ENCODE measurements at regions not wholly inside any gene's neighbourhood (a gene's known extent, or its start where the extent isn't known, plus 50 kb on each side); places are given as distances from the start of the nearest gene placed in this dataset.

- no peaks in the 10 kb centered on the region for H3K36me3 Mint-ChIP-seq (ENCODE audit: insufficient read depth, unreplicated experiment)
- TF ChIP-seq CTCF (IDR thresholded peaks at IDR 0.05; ENCODE audit: unreplicated experiment) = no peak
- H3K4me1 Mint-ChIP-seq (ENCODE audit: low read depth, unreplicated experiment) = no peaks in the 10 kb centered on the region
- H3K27me3 Mint-ChIP-seq (ENCODE audit: unreplicated experiment) = no peaks in the 10 kb centered on the region
- H3K4me3 Mint-ChIP-seq (ENCODE audit: low read depth, unreplicated experiment) = no peak overlapping the region
- CTCF ChIA-PET = interaction anchor here (0.6 kb wide), 1 partner anchor 417 kb away, joined by 3 read pairs; no protein-coding TSS in a partner anchor
- BruUV-seq (replicated peaks) = no TSS peak
- no peak for DNase-seq
- no peaks in the 10 kb centered on the region for H3K9me3 Mint-ChIP-seq (ENCODE audit: low read depth, unreplicated experiment)
- H3K27ac Mint-ChIP-seq (ENCODE audit: unreplicated experiment) = no peak overlapping the region
- intact Hi-C loops (cut with micrococcal nuclease; ENCODE audit: unreplicated experiment) = no loop called here
These were observed 101.8 kb downstream of the CAND1 start for GRCh38 chr12:67370979-67371378.

GRCh38 chr12:67377021-67377420 is 107.9 kb downstream of the CAND1 start:
- no TSS peak for BruUV-seq (replicated peaks)
- intact Hi-C loops (cut with micrococcal nuclease; ENCODE audit: unreplicated experiment) = no loop called here
- Mint-ChIP-seq H3K4me3 (ENCODE audit: low read depth, unreplicated experiment) (no peak overlapping the region), H3K9me3 (ENCODE audit: low read depth, unreplicated experiment) (no peaks in the 10 kb centered on the region), H3K36me3 (ENCODE audit: insufficient read depth, unreplicated experiment) (no peaks in the 10 kb centered on the region), H3K27me3 (ENCODE audit: unreplicated experiment) (no peaks in the 10 kb centered on the region), H3K27ac (ENCODE audit: unreplicated experiment) (no peak overlapping the region), H3K4me1 (ENCODE audit: low read depth, unreplicated experiment) (no peaks in the 10 kb centered on the region)
- DNase-seq = no peak
- TF ChIP-seq CTCF (IDR thresholded peaks at IDR 0.05; ENCODE audit: unreplicated experiment) = no peak
- CTCF ChIA-PET = interaction anchor here (0.6 to 1.2 kb wide), 2 partner anchors 13 to 35 kb away, joined by 3 read pairs; no protein-coding TSS in a partner anchor

- no peaks in the 10 kb centered on the region for H3K4me1 Mint-ChIP-seq (ENCODE audit: low read depth, unreplicated experiment)
- H3K9me3 Mint-ChIP-seq (ENCODE audit: low read depth, unreplicated experiment) = no peaks in the 10 kb centered on the region
- no peak overlapping the region for H3K27ac Mint-ChIP-seq (ENCODE audit: unreplicated experiment)
- CTCF ChIA-PET = interaction anchor here (0.6 to 1.2 kb wide), 3 partner anchors 12 to 1207 kb away, joined by 3 read pairs; no protein-coding TSS in a partner anchor
- TF ChIP-seq CTCF (IDR thresholded peaks at IDR 0.05; ENCODE audit: unreplicated experiment) = no peak
- H3K36me3 Mint-ChIP-seq (ENCODE audit: insufficient read depth, unreplicated experiment) = no peaks in the 10 kb centered on the region
- DNase-seq = no peak
- H3K4me3 Mint-ChIP-seq (ENCODE audit: low read depth, unreplicated experiment) = no peak overlapping the region
- intact Hi-C loops (cut with micrococcal nuclease; ENCODE audit: unreplicated experiment) = no loop called here
- H3K27me3 Mint-ChIP-seq (ENCODE audit: unreplicated experiment) = no peaks in the 10 kb centered on the region
- BruUV-seq (replicated peaks) = no TSS peak
These were observed 108.4 kb downstream of the CAND1 start for GRCh38 chr12:67377541-67377940.

GRCh38 chr12:67382241-67382871 is 113.2 kb downstream of the CAND1 start:
- no peak overlapping the region for H3K27ac Mint-ChIP-seq (ENCODE audit: unreplicated experiment)
- no peaks in the 10 kb centered on the region for H3K27me3 Mint-ChIP-seq (ENCODE audit: unreplicated experiment)
- no peaks in the 10 kb centered on the region for H3K4me1 Mint-ChIP-seq (ENCODE audit: low read depth, unreplicated experiment)
- H3K36me3 Mint-ChIP-seq (ENCODE audit: insufficient read depth, unreplicated experiment) = no peaks in the 10 kb centered on the region
- H3K4me3 Mint-ChIP-seq (ENCODE audit: low read depth, unreplicated experiment) = no peak overlapping the region
- no TSS peak for BruUV-seq (replicated peaks)
- CTCF ChIA-PET = no interaction called here
- no peak for TF ChIP-seq CTCF (IDR thresholded peaks at IDR 0.05; ENCODE audit: unreplicated experiment)
- intact Hi-C loops (cut with micrococcal nuclease; ENCODE audit: unreplicated experiment) = no loop called here
- H3K9me3 Mint-ChIP-seq (ENCODE audit: low read depth, unreplicated experiment) = no peaks in the 10 kb centered on the region
- DNase-seq = no peak
